Panc1 (cell line): ENCODE measurements at regions not wholly inside any gene's neighbourhood (a gene's known extent, or its start where the extent isn't known, plus 50 kb on each side); places are given as distances from the start of the nearest gene placed in this dataset.

Experiments used
- ATAC-seq: fragments of 200-7000 bp; cut with Tn5 transposase; 2 replicates; pipeline ENCODE4 v1.9.1; 2020; ENCODE audit warnings: mild to moderate bottlenecking, moderate library complexity
- BruUV-seq: library from RNA; stranded (reverse); fragments of 400-500 nt; replicated peaks from 2 replicates; lab custom pipeline; 2021; lab: Mats Ljungman, UMichigan
- CTCF ChIA-PET: fragments of 300-600 bp; sonication (Branson Sonifier 250); formaldehyde crosslinking; loops from one replicate; lab custom pipeline; 2022; ENCODE audit warnings: antibody characterized with exemption; lab: Charles Lee
- POLR2A ChIA-PET: fragments of 300-600 bp; sonication (Branson Sonifier 250); formaldehyde crosslinking; loops from one replicate; lab custom pipeline; 2022; ENCODE audit warnings: antibody characterized with exemption; lab: Charles Lee
- DNase-seq: peaks from one replicate; pipeline ENCODE4 v3.0.0-alpha.2; 2010; ENCODE audit warnings: low read depth, low spot score
- H3K27ac ChIP-seq: 2 replicates; pipeline ENCODE4 v1.5.1; 2011; ENCODE audit warnings: mild to moderate bottlenecking, low read length, inconsistent platforms
- H3K27me3 ChIP-seq: fragments of 200-500 bp; sonication (Bioruptor generic); 2 replicates; pipeline ENCODE4 v1.6.0; 2014; ENCODE audit warnings: low read length, inconsistent platforms; ENCODE audit not compliant: control insufficient read depth, insufficient read depth
- H3K36me3 ChIP-seq: fragments of 200-500 bp; sonication (Bioruptor generic); 2 replicates; pipeline ENCODE4 v1.5.1; 2014; ENCODE audit warnings: inconsistent platforms, mild to moderate bottlenecking, low read length, moderate library complexity; ENCODE audit not compliant: control insufficient read depth, insufficient read depth
- H3K4me1 ChIP-seq: 2 replicates; pipeline ENCODE4 v1.5.1; 2011; ENCODE audit warnings: inconsistent platforms, mild to moderate bottlenecking, low read length, moderate library complexity; ENCODE audit not compliant: control insufficient read depth, insufficient read depth
- H3K4me3 ChIP-seq, 2 experiments: 2 replicates each; pipeline ENCODE4 v1.5.1; 2011 to 2012; ENCODE audit warnings: low read depth in 2 of 2, low read length in 2 of 2, mild to moderate bottlenecking in 2 of 2, inconsistent platforms in 1 of 2, moderate library complexity in 1 of 2
- H3K9me3 ChIP-seq: fragments of 200-500 bp; sonication (Bioruptor generic); 2 replicates; pipeline ENCODE4 v1.5.1; 2014; ENCODE audit warnings: low read depth, mild to moderate bottlenecking, inconsistent platforms, low read length, moderate library complexity; ENCODE audit not compliant: control insufficient read depth, insufficient read depth
- POLR2AphosphoS5 ChIP-seq: IDR thresholded peaks from 2 replicates; pipeline ENCODE4 v1.6.1; 2012; ENCODE audit warnings: mild to moderate bottlenecking, low read depth, low read length, moderate library complexity
- SIN3A ChIP-seq: IDR thresholded peaks from 2 replicates; pipeline ENCODE4 v1.6.1; 2012; ENCODE audit warnings: low read depth, mild to moderate bottlenecking, low read length, moderate library complexity, borderline replicate concordance; ENCODE audit not compliant: insufficient read depth
- TCF7L2 ChIP-seq: IDR thresholded peaks from 2 replicates; pipeline ENCODE4 v1.6.1; 2011; ENCODE audit warnings: mild to moderate bottlenecking, low read depth, low read length, inconsistent platforms
- in situ Hi-C: cut with HindIII; loops from 2 replicates; pipeline ENCODE4 v1.10.0; 2016; ENCODE audit warnings: low sequenced_read_pairs, low pct_unique_long_range_greater_than_20kb
- intact Hi-C: fragments of 100-400 bp; cut with micrococcal nuclease; formaldehyde crosslinking; loops from one replicate; pipeline ENCODE4 v1.10.0; 2022; ENCODE audit not compliant: unreplicated experiment
- TF ChIP-seq, protein P1 (sequence below), 2 experiments: IDR thresholded peaks; 2 replicates each; pipeline ENCODE4 v1.6.1; 2011 to 2012; ENCODE audit warnings: low read depth in 2 of 2, control low read depth in 1 of 2, low read length in 1 of 2, mild to moderate bottlenecking in 1 of 2, moderate library complexity in 1 of 2; ENCODE audit not compliant: insufficient read depth in 1 of 2
- TF ChIP-seq, protein P2 (sequence below): fragments of 450-650 bp; IDR thresholded peaks from 2 replicates; pipeline ENCODE4 v1.5.1; 2017; ENCODE audit warnings: mild to moderate bottlenecking

DNA sequence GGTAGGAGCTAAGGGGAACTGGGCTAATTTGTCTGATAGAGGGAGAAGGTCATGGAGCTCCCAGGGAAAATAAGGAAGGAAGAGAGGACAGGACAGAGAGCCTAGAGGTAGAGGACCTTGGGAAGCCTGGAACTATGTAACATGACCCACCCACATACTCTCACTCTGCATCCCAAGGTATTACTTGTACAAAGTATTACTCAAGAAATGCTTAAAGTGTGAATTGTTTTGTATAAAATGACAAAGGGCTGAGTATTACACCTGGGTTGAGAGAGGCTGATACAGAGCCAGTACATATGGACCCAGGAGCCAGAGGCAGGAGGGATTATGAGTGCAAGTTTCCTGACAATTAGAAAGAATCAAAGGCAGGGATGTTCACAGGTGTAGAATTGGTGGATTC lies 80.5 kb upstream of the ANKRD55 start:
- intact Hi-C loops, result no loop called here
- H3K27me3 ChIP-seq, result no peaks in the 10 kb centered on the region
- TF ChIP-seq SIN3A (no peak), TCF7L2 (no peak), POLR2AphosphoS5 (no peak)
- TF ChIP-seq, protein P1, sequence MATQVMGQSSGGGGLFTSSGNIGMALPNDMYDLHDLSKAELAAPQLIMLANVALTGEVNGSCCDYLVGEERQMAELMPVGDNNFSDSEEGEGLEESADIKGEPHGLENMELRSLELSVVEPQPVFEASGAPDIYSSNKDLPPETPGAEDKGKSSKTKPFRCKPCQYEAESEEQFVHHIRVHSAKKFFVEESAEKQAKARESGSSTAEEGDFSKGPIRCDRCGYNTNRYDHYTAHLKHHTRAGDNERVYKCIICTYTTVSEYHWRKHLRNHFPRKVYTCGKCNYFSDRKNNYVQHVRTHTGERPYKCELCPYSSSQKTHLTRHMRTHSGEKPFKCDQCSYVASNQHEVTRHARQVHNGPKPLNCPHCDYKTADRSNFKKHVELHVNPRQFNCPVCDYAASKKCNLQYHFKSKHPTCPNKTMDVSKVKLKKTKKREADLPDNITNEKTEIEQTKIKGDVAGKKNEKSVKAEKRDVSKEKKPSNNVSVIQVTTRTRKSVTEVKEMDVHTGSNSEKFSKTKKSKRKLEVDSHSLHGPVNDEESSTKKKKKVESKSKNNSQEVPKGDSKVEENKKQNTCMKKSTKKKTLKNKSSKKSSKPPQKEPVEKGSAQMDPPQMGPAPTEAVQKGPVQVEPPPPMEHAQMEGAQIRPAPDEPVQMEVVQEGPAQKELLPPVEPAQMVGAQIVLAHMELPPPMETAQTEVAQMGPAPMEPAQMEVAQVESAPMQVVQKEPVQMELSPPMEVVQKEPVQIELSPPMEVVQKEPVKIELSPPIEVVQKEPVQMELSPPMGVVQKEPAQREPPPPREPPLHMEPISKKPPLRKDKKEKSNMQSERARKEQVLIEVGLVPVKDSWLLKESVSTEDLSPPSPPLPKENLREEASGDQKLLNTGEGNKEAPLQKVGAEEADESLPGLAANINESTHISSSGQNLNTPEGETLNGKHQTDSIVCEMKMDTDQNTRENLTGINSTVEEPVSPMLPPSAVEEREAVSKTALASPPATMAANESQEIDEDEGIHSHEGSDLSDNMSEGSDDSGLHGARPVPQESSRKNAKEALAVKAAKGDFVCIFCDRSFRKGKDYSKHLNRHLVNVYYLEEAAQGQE (IDR thresholded peaks at IDR 0.05; ENCODE audit: insufficient read depth in 1 of 2, low read depth in 2 of 2, low read length in 1 of 2), result no peak
- TF ChIP-seq, protein P2, sequence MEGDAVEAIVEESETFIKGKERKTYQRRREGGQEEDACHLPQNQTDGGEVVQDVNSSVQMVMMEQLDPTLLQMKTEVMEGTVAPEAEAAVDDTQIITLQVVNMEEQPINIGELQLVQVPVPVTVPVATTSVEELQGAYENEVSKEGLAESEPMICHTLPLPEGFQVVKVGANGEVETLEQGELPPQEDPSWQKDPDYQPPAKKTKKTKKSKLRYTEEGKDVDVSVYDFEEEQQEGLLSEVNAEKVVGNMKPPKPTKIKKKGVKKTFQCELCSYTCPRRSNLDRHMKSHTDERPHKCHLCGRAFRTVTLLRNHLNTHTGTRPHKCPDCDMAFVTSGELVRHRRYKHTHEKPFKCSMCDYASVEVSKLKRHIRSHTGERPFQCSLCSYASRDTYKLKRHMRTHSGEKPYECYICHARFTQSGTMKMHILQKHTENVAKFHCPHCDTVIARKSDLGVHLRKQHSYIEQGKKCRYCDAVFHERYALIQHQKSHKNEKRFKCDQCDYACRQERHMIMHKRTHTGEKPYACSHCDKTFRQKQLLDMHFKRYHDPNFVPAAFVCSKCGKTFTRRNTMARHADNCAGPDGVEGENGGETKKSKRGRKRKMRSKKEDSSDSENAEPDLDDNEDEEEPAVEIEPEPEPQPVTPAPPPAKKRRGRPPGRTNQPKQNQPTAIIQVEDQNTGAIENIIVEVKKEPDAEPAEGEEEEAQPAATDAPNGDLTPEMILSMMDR, result no peak
- BruUV-seq, result no TSS peak
- H3K4me3 ChIP-seq, result no peak overlapping the region
- no peaks in the 10 kb centered on the region for H3K4me1 ChIP-seq
- ChIA-PET POLR2A (no interaction called here), CTCF (no interaction called here)
- H3K36me3 ChIP-seq, result no peaks in the 10 kb centered on the region
- ATAC-seq (no peak), DNase-seq (no peak)
- H3K9me3 ChIP-seq, result no peaks in the 10 kb centered on the region
- H3K27ac ChIP-seq, result no peak overlapping the region
- in situ Hi-C loops, result no loop called here

DNA sequence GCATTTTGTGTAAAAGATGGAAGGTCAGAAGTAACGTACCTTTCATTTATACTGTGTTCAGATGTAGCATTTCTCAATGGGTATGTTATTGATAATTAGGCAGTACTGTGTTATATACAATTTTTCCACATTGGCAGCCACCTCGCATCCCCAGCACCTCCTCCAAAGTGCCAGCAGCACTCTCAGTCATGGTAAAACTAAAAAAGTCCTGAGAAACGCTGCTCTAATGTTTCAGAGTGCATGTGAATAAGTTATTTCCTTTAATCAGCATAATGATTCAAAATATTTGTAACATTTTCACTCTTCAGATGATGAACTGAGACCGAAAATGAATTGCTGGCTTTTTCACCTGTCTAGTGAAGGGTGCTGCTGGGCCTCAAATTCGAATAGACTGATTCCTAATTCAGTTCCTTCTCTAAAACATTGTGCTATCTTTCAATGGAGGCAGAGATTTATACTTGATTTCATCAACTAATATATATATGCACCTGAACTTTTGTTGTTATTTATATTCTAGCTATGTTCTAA lies 79.9 kb upstream of the ANKRD55 start:
- no TSS peak for BruUV-seq
- Histone ChIP-seq H3K27me3 (no peaks in the 10 kb centered on the region), H3K9me3 (no peaks in the 10 kb centered on the region), H3K4me1 (no peaks in the 10 kb centered on the region), H3K4me3 (no peak overlapping the region), H3K27ac (no peak overlapping the region), H3K36me3 (no peaks in the 10 kb centered on the region)
- DNase-seq (no peak), ATAC-seq (no peak)
- CTCF ChIA-PET, result no interaction called here
- POLR2A ChIA-PET, result no interaction called here
- no peak for TF ChIP-seq TCF7L2
- TF ChIP-seq, protein P2, result no peak
- no peak for TF ChIP-seq POLR2AphosphoS5
- TF ChIP-seq, protein P1 (IDR thresholded peaks at IDR 0.05; ENCODE audit: insufficient read depth in 1 of 2, low read depth in 2 of 2, low read length in 1 of 2), result no peak
- no peak for TF ChIP-seq SIN3A
- in situ Hi-C loops (no loop called here), intact Hi-C loops (no loop called here)
